Sigmoid colon (tissue), 6 donors: ENCODE measurements at regions not wholly inside any gene's neighbourhood (a gene's known extent, or its start where the extent isn't known, plus 50 kb on each side); places are given as distances from the start of the nearest gene placed in this dataset.

ENCODE experiments used
- DNase-seq: peaks from one replicate; pipeline ENCODE4 v3.0.0-alpha.2; 2019
- H3K27ac ChIP-seq, 4 donors: fragments of 200-600 bp; sonication (generic); one replicate each; pipeline ENCODE4 v1.5.1; 2016 to 2019; ENCODE audit warnings: mild to moderate bottlenecking in 1 of 4
- H3K27me3 ChIP-seq, 3 donors: fragments of 200-600 bp; sonication (generic); one replicate each; pipeline ENCODE4 v1.5.1; 2019; ENCODE audit warnings: mild to moderate bottlenecking in 1 of 3
- H3K36me3 ChIP-seq, 4 donors: fragments of 200-600 bp; sonication (generic); one replicate each; pipeline ENCODE4 v1.5.1; 2016 to 2019
- H3K4me1 ChIP-seq, 4 donors: fragments of 200-600 bp; sonication (generic); one replicate each; pipeline ENCODE4 v1.5.1; 2017 to 2019
- H3K4me3 ChIP-seq, 4 donors: fragments of 200-600 bp; sonication (generic); one replicate each; pipeline ENCODE4 v1.5.1; 2017 to 2019; ENCODE audit warnings: mild to moderate bottlenecking in 2 of 4, moderate library complexity in 1 of 4
- H3K9me3 ChIP-seq, 4 donors: fragments of 200-600 bp in 3 of 4; sonication (generic) in 3 of 4; one replicate each; pipeline versions ENCODE4 v1.5.1 to v1.6.1; 2013 to 2019
- CTCF ChIP-seq, 4 experiments: fragments of 450-650 bp in 3 of 4; fragments of 200-600 bp in 1 of 4; IDR thresholded peaks; one replicate each; pipeline ENCODE4 v1.5.1; 2016 to 2019; ENCODE audit warnings: antibody characterized with exemption in 4 of 4, mild to moderate bottlenecking in 3 of 4, moderate library complexity in 2 of 4
- EP300 ChIP-seq, 4 donors: sonication (generic); formaldehyde crosslinking; IDR thresholded peaks; one replicate each; pipeline ENCODE4 v1.6.1; 2017; ENCODE audit warnings: antibody characterized with exemption in 4 of 4
- POLR2A ChIP-seq, 2 donors: fragments of 450-650 bp; IDR thresholded peaks; one replicate each; pipeline ENCODE4 v1.6.1; 2016; ENCODE audit warnings: antibody characterized with exemption in 2 of 2, mild to moderate bottlenecking in 2 of 2, moderate library complexity in 2 of 2
- POLR2AphosphoS5 ChIP-seq, 4 donors: sonication (generic); formaldehyde crosslinking; IDR thresholded peaks; one replicate each; pipeline ENCODE4 v1.6.1; 2017; ENCODE audit warnings: antibody characterized with exemption in 4 of 4
- WGBS, 2 donors: extraction: QIAGEN DNeasy Blood & Tissue Kit; methylation state at CpG; one replicate each; pipeline ENCODE4 v1.1.7; 2013; 5-methylcytosine and 5-hydroxymethylcytosine counted together
- intact Hi-C: fragments of 100-400 bp; cut with DNase I; formaldehyde crosslinking; loops from one replicate; pipeline ENCODE4 v1.15.1; 2023
- donor health status: healthy with polysubstance abuse.
- donor health status: healthy.

- Histone ChIP-seq H3K36me3 (no peaks in the 10 kb centered on the region), H3K4me3 (no peak overlapping the region), H3K4me1 (peaks cover 0 to 10% (median 6%) of the 10 kb centered on the region in 4 donors), H3K27ac (no peak overlapping the region), H3K9me3 (no peaks in the 10 kb centered on the region), H3K27me3 (no peaks in the 10 kb centered on the region)
- TF ChIP-seq EP300 (IDR thresholded peaks at IDR 0.05), result no peak
- TF ChIP-seq POLR2A (IDR thresholded peaks at IDR 0.05), result no peak
- no peak for TF ChIP-seq POLR2AphosphoS5 (IDR thresholded peaks at IDR 0.05)
- no peak for TF ChIP-seq CTCF (IDR thresholded peaks at IDR 0.05)
- intact Hi-C loops, result no loop called here
- DNase-seq, result no peak
- 92% methylated on average over 4 of the region's 4 CpGs for WGBS, 2 donors
Measured at GRCh38 chr6:87950614-87951013, 97.0 kb upstream of the SPACA1 start.

- no peak for TF ChIP-seq POLR2AphosphoS5 (IDR thresholded peaks at IDR 0.05)
- no peak for TF ChIP-seq EP300 (IDR thresholded peaks at IDR 0.05)
- TF ChIP-seq POLR2A (IDR thresholded peaks at IDR 0.05), result no peak
- TF ChIP-seq CTCF (IDR thresholded peaks at IDR 0.05), result no peak
- no peak for DNase-seq
- no peaks in the 10 kb centered on the region for H3K36me3 ChIP-seq
- WGBS, 2 donors, result 90 to 92% methylated on average over 7 of the region's 7 CpGs
- no peak overlapping the region for H3K4me3 ChIP-seq
- no peak overlapping the region for H3K27ac ChIP-seq
- intact Hi-C loops, result no loop called here
- H3K9me3 ChIP-seq, result no peaks in the 10 kb centered on the region
- H3K4me1 ChIP-seq, result peaks cover 0 to 24% (median 16%) of the 10 kb centered on the region in 4 donors
- no peaks in the 10 kb centered on the region for H3K27me3 ChIP-seq
Measured at GRCh38 chr6:87949194-87949593, 98.4 kb upstream of the SPACA1 start.

- no peak overlapping the region for H3K27ac ChIP-seq
- TF ChIP-seq CTCF (IDR thresholded peaks at IDR 0.05) (no peak), POLR2A (IDR thresholded peaks at IDR 0.05) (no peak), POLR2AphosphoS5 (IDR thresholded peaks at IDR 0.05) (no peak), EP300 (IDR thresholded peaks at IDR 0.05) (no peak)
- intact Hi-C loops, result no loop called here
- WGBS, 2 donors, result 88 to 90% methylated on average over 4 of the region's 4 CpGs
- no peaks in the 10 kb centered on the region for H3K27me3 ChIP-seq
- peaks cover 0 to 25% (median 16%) of the 10 kb centered on the region in 4 donors for H3K4me1 ChIP-seq
- no peaks in the 10 kb centered on the region for H3K9me3 ChIP-seq
- no peak for DNase-seq
- no peaks in the 10 kb centered on the region for H3K36me3 ChIP-seq
- no peak overlapping the region for H3K4me3 ChIP-seq
Measured at GRCh38 chr6:87946669-87947068, 101.0 kb upstream of the SPACA1 start.

GRCh38 chr6:87945966-87946365 is 101.7 kb upstream of the SPACA1 start:
- Histone ChIP-seq H3K27ac (no peak overlapping the region), H3K36me3 (no peaks in the 10 kb centered on the region), H3K9me3 (no peaks in the 10 kb centered on the region), H3K27me3 (no peaks in the 10 kb centered on the region), H3K4me1 (peaks cover 0 to 25% (median 16%) of the 10 kb centered on the region in 4 donors), H3K4me3 (no peak overlapping the region)
- TF ChIP-seq POLR2AphosphoS5 (IDR thresholded peaks at IDR 0.05) (no peak), EP300 (IDR thresholded peaks at IDR 0.05) (no peak), POLR2A (IDR thresholded peaks at IDR 0.05) (no peak), CTCF (IDR thresholded peaks at IDR 0.05) (no peak)
- DNase-seq, result no peak
- intact Hi-C loops, result no loop called here
- 79 to 80% methylated on average over 5 of the region's 5 CpGs for WGBS, 2 donors

GRCh38 chr6:87945181-87945580 is 102.5 kb upstream of the SPACA1 start:
- H3K36me3 ChIP-seq, result no peaks in the 10 kb centered on the region
- no peaks in the 10 kb centered on the region for H3K27me3 ChIP-seq
- 66 to 88% methylated on average over 6 of the region's 6 CpGs for WGBS, 2 donors
- no peaks in the 10 kb centered on the region for H3K9me3 ChIP-seq
- no peak for DNase-seq
- peak overlapping the region in 2 of 4 donors; percentile 13 to 46 for H3K27ac ChIP-seq
- TF ChIP-seq EP300 (IDR thresholded peaks at IDR 0.05) (no peak), POLR2AphosphoS5 (IDR thresholded peaks at IDR 0.05) (no peak), CTCF (IDR thresholded peaks at IDR 0.05) (no peak), POLR2A (IDR thresholded peaks at IDR 0.05) (no peak)
- intact Hi-C loops, result no loop called here
- H3K4me1 ChIP-seq, result peaks cover 0 to 25% (median 16%) of the 10 kb centered on the region in 4 donors
- no peak overlapping the region for H3K4me3 ChIP-seq
